Right atrium auricular region (tissue), 2 donors: ENCODE measurements at regions not wholly inside any gene's neighbourhood (a gene's known extent, or its start where the extent isn't known, plus 50 kb on each side); places are given as distances from the start of the nearest gene placed in this dataset.

Experiments used
- DNase-seq: peaks from one replicate; pipeline ENCODE4 v3.0.0-alpha.2; 2019; ENCODE audit warnings: low spot score
- H3K27ac ChIP-seq, 2 donors: fragments of 200-600 bp; sonication (generic); 1 replicate in 1 of 2; 2 replicates in 1 of 2; pipeline ENCODE4 v1.5.1; 2016 to 2019
- H3K27me3 ChIP-seq, 2 donors: fragments of 200-600 bp; sonication (generic); one replicate each; pipeline versions ENCODE4 v1.5.1 to v1.6.0; 2017 to 2019
- H3K36me3 ChIP-seq: fragments of 200-600 bp; sonication (generic); one replicate; pipeline ENCODE4 v1.5.1; 2016
- H3K4me1 ChIP-seq, 2 donors: fragments of 200-600 bp; sonication (generic); one replicate each; pipeline versions ENCODE4 v1.5.1 to v1.6.0; 2017 to 2019
- H3K4me3 ChIP-seq, 2 donors: fragments of 200-600 bp; sonication (generic); 1 replicate in 1 of 2; 2 replicates in 1 of 2; pipeline ENCODE4 v1.5.1; 2017 to 2019; ENCODE audit warnings: mild to moderate bottlenecking in 1 of 2, moderate library complexity in 1 of 2
- H3K9me3 ChIP-seq, 2 donors: fragments of 200-600 bp; sonication (generic); one replicate each; pipeline ENCODE4 v1.5.1; 2019
- CTCF ChIP-seq, 2 donors: fragments of 200-600 bp; sonication (generic); IDR thresholded peaks; one replicate each; pipeline ENCODE4 v1.5.1; 2019; ENCODE audit warnings: antibody characterized with exemption in 2 of 2

GRCh38 chr6:54778731-54779130 lies 67.8 kb upstream of the FAM83B start:
- H3K9me3 ChIP-seq: no peaks in the 10 kb centered on the region

GRCh38 chr6:54784011-54784410 lies 62.6 kb upstream of the FAM83B start:
- Histone ChIP-seq H3K36me3 (no peaks in the 10 kb centered on the region), H3K27me3 (no peaks in the 10 kb centered on the region), H3K9me3 (no peaks in the 10 kb centered on the region), H3K27ac (no peak overlapping the region), H3K4me3 (no peak overlapping the region), H3K4me1 (no peaks in the 10 kb centered on the region)
- DNase-seq: no peak
- TF ChIP-seq CTCF (IDR thresholded peaks at IDR 0.05): no peak

More at GRCh38 chr6:54778731-54779130, 67.8 kb upstream of the FAM83B start:
- Histone ChIP-seq H3K27ac (no peak overlapping the region), H3K4me1 (no peaks in the 10 kb centered on the region), H3K27me3 (no peaks in the 10 kb centered on the region), H3K36me3 (no peaks in the 10 kb centered on the region), H3K4me3 (no peak overlapping the region)
- DNase-seq: no peak
- no peak for TF ChIP-seq CTCF (IDR thresholded peaks at IDR 0.05)

- no peaks in the 10 kb centered on the region for H3K36me3 ChIP-seq
- H3K4me3 ChIP-seq: no peak overlapping the region
- no peak for TF ChIP-seq CTCF (IDR thresholded peaks at IDR 0.05)
- DNase-seq: no peak
- no peaks in the 10 kb centered on the region for H3K27me3 ChIP-seq
- no peak overlapping the region for H3K27ac ChIP-seq
- H3K4me1 ChIP-seq: no peaks in the 10 kb centered on the region
- H3K9me3 ChIP-seq: no peaks in the 10 kb centered on the region
Measured at GRCh38 chr6:54786154-54786553, 60.4 kb upstream of the FAM83B start.

- Histone ChIP-seq H3K27ac (no peak overlapping the region), H3K9me3 (no peaks in the 10 kb centered on the region), H3K4me3 (no peak overlapping the region), H3K4me1 (no peaks in the 10 kb centered on the region), H3K27me3 (no peaks in the 10 kb centered on the region), H3K36me3 (no peaks in the 10 kb centered on the region)
- no peak for TF ChIP-seq CTCF (IDR thresholded peaks at IDR 0.05)
- DNase-seq: no peak
Measured at GRCh38 chr6:54787825-54788224, 58.7 kb upstream of the FAM83B start.
